ENCODE measurements at regions not wholly inside any gene's neighbourhood (a gene's known extent, or its start where the extent isn't known, plus 50 kb on each side); places are given as distances from the start of the nearest gene placed in this dataset.

DNA sequence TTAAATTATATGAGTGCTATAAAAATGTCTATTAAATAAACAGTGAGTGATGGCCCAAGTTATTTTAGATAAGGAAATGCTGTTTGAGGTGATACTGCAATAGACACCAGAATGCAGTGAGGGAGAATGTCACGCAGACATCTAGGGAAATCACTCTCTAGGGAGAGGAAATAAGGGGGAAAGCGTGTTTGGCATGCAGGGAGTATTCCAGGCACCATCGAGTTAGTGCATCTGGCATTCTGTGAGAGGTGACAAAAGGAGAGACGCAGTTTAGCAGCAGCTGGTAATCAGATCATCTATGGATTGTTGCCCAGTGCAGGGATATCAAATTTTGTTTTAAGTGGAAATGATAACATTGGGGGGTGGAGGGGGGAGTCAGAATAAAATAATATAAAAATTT is 175.4 kb upstream of the NETO1 start:
- ATAC-seq, result no peak
- H3K4me1 Mint-ChIP-seq, result peaks cover 16% of the 10 kb centered on the region
- TF ChIP-seq ZNF331 (CRISPR knock-in tag; IDR thresholded peaks at IDR 0.05; ENCODE audit: low read depth) (no peak), POLR2AphosphoS5 (IDR thresholded peaks at IDR 0.05; ENCODE audit: low read depth) (no peak), STAT1 (IDR thresholded peaks at IDR 0.05; ENCODE audit: unreplicated experiment) (no peak), NANOG (IDR thresholded peaks at IDR 0.05; ENCODE audit: borderline replicate concordance) (no peak), EZH2phosphoT487 (IDR thresholded peaks at IDR 0.05; ENCODE audit: unreplicated experiment) (no peak), EZH2 (IDR thresholded peaks at IDR 0.05; ENCODE audit: low read depth, unreplicated experiment) (no peak)
- TF ChIP-seq, protein P1, sequence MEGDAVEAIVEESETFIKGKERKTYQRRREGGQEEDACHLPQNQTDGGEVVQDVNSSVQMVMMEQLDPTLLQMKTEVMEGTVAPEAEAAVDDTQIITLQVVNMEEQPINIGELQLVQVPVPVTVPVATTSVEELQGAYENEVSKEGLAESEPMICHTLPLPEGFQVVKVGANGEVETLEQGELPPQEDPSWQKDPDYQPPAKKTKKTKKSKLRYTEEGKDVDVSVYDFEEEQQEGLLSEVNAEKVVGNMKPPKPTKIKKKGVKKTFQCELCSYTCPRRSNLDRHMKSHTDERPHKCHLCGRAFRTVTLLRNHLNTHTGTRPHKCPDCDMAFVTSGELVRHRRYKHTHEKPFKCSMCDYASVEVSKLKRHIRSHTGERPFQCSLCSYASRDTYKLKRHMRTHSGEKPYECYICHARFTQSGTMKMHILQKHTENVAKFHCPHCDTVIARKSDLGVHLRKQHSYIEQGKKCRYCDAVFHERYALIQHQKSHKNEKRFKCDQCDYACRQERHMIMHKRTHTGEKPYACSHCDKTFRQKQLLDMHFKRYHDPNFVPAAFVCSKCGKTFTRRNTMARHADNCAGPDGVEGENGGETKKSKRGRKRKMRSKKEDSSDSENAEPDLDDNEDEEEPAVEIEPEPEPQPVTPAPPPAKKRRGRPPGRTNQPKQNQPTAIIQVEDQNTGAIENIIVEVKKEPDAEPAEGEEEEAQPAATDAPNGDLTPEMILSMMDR (conservative IDR thresholded peaks at IDR 0.05; ENCODE audit: low read depth in 2 of 2), result no peak
- TF ChIP-seq, protein P2, sequence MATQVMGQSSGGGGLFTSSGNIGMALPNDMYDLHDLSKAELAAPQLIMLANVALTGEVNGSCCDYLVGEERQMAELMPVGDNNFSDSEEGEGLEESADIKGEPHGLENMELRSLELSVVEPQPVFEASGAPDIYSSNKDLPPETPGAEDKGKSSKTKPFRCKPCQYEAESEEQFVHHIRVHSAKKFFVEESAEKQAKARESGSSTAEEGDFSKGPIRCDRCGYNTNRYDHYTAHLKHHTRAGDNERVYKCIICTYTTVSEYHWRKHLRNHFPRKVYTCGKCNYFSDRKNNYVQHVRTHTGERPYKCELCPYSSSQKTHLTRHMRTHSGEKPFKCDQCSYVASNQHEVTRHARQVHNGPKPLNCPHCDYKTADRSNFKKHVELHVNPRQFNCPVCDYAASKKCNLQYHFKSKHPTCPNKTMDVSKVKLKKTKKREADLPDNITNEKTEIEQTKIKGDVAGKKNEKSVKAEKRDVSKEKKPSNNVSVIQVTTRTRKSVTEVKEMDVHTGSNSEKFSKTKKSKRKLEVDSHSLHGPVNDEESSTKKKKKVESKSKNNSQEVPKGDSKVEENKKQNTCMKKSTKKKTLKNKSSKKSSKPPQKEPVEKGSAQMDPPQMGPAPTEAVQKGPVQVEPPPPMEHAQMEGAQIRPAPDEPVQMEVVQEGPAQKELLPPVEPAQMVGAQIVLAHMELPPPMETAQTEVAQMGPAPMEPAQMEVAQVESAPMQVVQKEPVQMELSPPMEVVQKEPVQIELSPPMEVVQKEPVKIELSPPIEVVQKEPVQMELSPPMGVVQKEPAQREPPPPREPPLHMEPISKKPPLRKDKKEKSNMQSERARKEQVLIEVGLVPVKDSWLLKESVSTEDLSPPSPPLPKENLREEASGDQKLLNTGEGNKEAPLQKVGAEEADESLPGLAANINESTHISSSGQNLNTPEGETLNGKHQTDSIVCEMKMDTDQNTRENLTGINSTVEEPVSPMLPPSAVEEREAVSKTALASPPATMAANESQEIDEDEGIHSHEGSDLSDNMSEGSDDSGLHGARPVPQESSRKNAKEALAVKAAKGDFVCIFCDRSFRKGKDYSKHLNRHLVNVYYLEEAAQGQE (IDR thresholded peaks at IDR 0.05; ENCODE audit: unreplicated experiment), result no peak
- TF ChIP-seq, protein P3, sequence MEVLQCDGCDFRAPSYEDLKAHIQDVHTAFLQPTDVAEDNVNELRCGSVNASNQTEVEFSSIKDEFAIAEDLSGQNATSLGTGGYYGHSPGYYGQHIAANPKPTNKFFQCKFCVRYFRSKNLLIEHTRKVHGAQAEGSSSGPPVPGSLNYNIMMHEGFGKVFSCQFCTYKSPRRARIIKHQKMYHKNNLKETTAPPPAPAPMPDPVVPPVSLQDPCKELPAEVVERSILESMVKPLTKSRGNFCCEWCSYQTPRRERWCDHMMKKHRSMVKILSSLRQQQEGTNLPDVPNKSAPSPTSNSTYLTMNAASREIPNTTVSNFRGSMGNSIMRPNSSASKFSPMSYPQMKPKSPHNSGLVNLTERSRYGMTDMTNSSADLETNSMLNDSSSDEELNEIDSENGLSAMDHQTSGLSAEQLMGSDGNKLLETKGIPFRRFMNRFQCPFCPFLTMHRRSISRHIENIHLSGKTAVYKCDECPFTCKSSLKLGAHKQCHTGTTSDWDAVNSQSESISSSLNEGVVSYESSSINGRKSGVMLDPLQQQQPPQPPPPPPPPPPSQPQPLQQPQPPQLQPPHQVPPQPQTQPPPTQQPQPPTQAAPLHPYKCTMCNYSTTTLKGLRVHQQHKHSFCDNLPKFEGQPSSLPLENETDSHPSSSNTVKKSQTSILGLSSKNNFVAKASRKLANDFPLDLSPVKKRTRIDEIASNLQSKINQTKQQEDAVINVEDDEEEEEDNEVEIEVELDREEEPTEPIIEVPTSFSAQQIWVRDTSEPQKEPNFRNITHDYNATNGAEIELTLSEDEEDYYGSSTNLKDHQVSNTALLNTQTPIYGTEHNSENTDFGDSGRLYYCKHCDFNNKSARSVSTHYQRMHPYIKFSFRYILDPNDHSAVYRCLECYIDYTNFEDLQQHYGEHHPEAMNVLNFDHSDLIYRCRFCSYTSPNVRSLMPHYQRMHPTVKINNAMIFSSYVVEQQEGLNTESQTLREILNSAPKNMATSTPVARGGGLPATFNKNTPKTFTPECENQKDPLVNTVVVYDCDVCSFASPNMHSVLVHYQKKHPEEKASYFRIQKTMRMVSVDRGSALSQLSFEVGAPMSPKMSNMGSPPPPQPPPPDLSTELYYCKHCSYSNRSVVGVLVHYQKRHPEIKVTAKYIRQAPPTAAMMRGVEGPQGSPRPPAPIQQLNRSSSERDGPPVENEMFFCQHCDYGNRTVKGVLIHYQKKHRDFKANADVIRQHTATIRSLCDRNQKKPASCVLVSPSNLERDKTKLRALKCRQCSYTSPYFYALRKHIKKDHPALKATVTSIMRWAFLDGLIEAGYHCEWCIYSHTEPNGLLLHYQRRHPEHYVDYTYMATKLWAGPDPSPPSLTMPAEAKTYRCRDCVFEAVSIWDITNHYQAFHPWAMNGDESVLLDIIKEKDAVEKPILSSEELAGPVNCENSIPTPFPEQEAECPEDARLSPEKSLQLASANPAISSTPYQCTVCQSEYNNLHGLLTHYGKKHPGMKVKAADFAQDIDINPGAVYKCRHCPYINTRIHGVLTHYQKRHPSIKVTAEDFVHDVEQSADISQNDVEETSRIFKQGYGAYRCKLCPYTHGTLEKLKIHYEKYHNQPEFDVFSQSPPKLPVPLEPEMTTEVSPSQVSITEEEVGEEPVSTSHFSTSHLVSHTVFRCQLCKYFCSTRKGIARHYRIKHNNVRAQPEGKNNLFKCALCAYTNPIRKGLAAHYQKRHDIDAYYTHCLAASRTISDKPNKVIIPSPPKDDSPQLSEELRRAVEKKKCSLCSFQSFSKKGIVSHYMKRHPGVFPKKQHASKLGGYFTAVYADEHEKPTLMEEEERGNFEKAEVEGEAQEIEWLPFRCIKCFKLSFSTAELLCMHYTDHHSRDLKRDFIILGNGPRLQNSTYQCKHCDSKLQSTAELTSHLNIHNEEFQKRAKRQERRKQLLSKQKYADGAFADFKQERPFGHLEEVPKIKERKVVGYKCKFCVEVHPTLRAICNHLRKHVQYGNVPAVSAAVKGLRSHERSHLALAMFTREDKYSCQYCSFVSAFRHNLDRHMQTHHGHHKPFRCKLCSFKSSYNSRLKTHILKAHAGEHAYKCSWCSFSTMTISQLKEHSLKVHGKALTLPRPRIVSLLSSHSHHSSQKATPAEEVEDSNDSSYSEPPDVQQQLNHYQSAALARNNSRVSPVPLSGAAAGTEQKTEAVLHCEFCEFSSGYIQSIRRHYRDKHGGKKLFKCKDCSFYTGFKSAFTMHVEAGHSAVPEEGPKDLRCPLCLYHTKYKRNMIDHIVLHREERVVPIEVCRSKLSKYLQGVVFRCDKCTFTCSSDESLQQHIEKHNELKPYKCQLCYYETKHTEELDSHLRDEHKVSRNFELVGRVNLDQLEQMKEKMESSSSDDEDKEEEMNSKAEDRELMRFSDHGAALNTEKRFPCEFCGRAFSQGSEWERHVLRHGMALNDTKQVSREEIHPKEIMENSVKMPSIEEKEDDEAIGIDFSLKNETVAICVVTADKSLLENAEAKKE (CRISPR knock-in tag; IDR thresholded peaks at IDR 0.05), result no peak
- no peaks in the 10 kb centered on the region for H3K36me3 ChIP-seq (ENCODE audit: insufficient read depth)
- no peak for DNase-seq (ENCODE audit: low spot score)
- no peaks in the 10 kb centered on the region for H3K27me3 Mint-ChIP-seq (ENCODE audit: insufficient read depth, low read depth, poor library complexity)
- no peaks in the 10 kb centered on the region for H3K27me3 ChIP-seq (ENCODE audit: insufficient read depth)
- no peaks in the 10 kb centered on the region for H4K20me1 ChIP-seq (replicated peaks; ENCODE audit: insufficient read depth)
- no peaks in the 10 kb centered on the region for H3F3A ChIP-seq (replicated peaks; ENCODE audit: low read depth)
- H3K4me1 ChIP-seq (ENCODE audit: insufficient read depth), result peaks cover 16% of the 10 kb centered on the region
- H3K36me3 Mint-ChIP-seq (ENCODE audit: low read depth), result no peaks in the 10 kb centered on the region
- H3K4me3 ChIP-seq, result no peak overlapping the region
- no peak overlapping the region for H3K4me3 Mint-ChIP-seq
- H2AFZ ChIP-seq, result no peak overlapping the region
- H3K9me2 ChIP-seq (ENCODE audit: insufficient read depth), result no peaks in the 10 kb centered on the region
- H3K27ac Mint-ChIP-seq, result no peak overlapping the region
- no peaks in the 10 kb centered on the region for H3K9me3 Mint-ChIP-seq
- no peak overlapping the region for H3K4me2 ChIP-seq
- no peaks in the 10 kb centered on the region for H3K79me2 ChIP-seq (replicated peaks; ENCODE audit: insufficient read depth)
- no peak overlapping the region for H3K27ac ChIP-seq (ENCODE audit: low read depth)

Measured in GM23338 (cell line).